Fibroblast of lung (primary cell): ENCODE measurements at regions not wholly inside any gene's neighbourhood (a gene's known extent, or its start where the extent isn't known, plus 50 kb on each side); places are given as distances from the start of the nearest gene placed in this dataset.

Experiments
- CTCF ChIP-seq, 2 donors: IDR thresholded peaks in 1 of 2; conservative IDR thresholded peaks in 1 of 2; 1 replicate in 1 of 2; 2 replicates in 1 of 2; pipeline ENCODE4 v1.5.1; 2011 to 2012; ENCODE audit warnings: low read length in 2 of 2, control low read depth in 1 of 2, inconsistent platforms in 1 of 2, low read depth in 1 of 2, mild to moderate bottlenecking in 1 of 2
- EZH2 ChIP-seq: IDR thresholded peaks from 2 replicates; pipeline ENCODE4 v1.5.1; 2012; ENCODE audit warnings: low read length, control low read depth, mild to moderate bottlenecking; ENCODE audit errors: missing control alignments

- TF ChIP-seq CTCF (conservative IDR thresholded peaks at IDR 0.05 in 1 of 2, IDR thresholded peaks at IDR 0.05 in 1 of 2; ENCODE audit: low read depth in 1 of 2, low read length in 2 of 2) (no peak), EZH2 (no peak)
Observed at GRCh38 chr21:35649186-35649585, 411.1 kb downstream of the SETD4 start.
